Activated T-cell treated with anti-CD3 and anti-CD28 coated beads, Interleukin-2, amount 50 U/mL, for 24 hours (primary cell): ENCODE measurements at regions not wholly inside any gene's neighbourhood (a gene's known extent, or its start where the extent isn't known, plus 50 kb on each side); places are given as distances from the start of the nearest gene placed in this dataset.

ENCODE experiments used
- DNase-seq: peaks from one replicate; pipeline ENCODE4 v3.0.0-alpha.2; 2020
- H3K27ac Mint-ChIP-seq: 2 replicates; pipeline ENCODE4 v1.8.0; 2020; ENCODE audit warnings: mild to moderate bottlenecking, mixed read lengths
- H3K27me3 Mint-ChIP-seq: 2 replicates; pipeline ENCODE4 v1.8.0; 2020; ENCODE audit warnings: mixed read lengths
- H3K36me3 Mint-ChIP-seq: 2 replicates; pipeline ENCODE4 v1.8.0; 2020; ENCODE audit warnings: low read depth, mixed read lengths
- H3K4me1 Mint-ChIP-seq: 2 replicates; pipeline ENCODE4 v1.8.0; 2020; ENCODE audit warnings: low read depth, mixed read lengths
- H3K4me3 Mint-ChIP-seq: 2 replicates; pipeline ENCODE4 v1.8.0; 2020; ENCODE audit warnings: mild to moderate bottlenecking, moderate library complexity, mixed read lengths
- H3K9me3 Mint-ChIP-seq: 2 replicates; pipeline ENCODE4 v1.8.0; 2020; ENCODE audit warnings: mixed read lengths

GRCh38 chr3:83034806-83035703 is 1273.6 kb upstream of the GBE1 start:
- Mint-ChIP-seq H3K4me1 (no peaks in the 10 kb centered on the region), H3K27ac (no peak overlapping the region), H3K9me3 (peaks cover 15% of the 10 kb centered on the region), H3K4me3 (no peak overlapping the region), H3K27me3 (no peaks in the 10 kb centered on the region), H3K36me3 (no peaks in the 10 kb centered on the region)
- no peak for DNase-seq

- H3K9me3 Mint-ChIP-seq = peaks cover 12% of the 10 kb centered on the region
- no peak overlapping the region for H3K4me3 Mint-ChIP-seq
- H3K36me3 Mint-ChIP-seq = no peaks in the 10 kb centered on the region
- DNase-seq = no peak
- no peak overlapping the region for H3K27ac Mint-ChIP-seq
- no peaks in the 10 kb centered on the region for H3K4me1 Mint-ChIP-seq
- no peaks in the 10 kb centered on the region for H3K27me3 Mint-ChIP-seq
Measured at GRCh38 chr3:83033133-83033532, 1271.7 kb upstream of the GBE1 start.

DNA sequence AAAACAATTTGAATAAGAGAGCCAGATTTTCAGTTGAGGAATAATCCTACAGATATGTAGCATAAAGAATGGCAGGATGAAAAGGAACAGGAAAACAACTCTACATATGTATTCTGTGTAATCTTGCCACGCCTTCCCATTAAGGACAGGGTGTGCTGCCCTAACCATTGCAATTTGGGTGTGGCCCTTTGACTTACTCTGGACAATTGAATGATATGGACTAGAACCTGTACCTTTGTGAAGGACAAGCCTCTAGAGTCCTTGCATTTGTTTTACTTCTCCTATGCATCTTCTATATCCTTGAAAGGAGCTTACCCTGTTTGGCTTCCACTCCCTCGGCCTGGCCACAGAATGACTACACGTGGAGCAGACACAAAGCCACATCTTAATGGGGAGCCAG is 1261.6 kb upstream of the GBE1 start:
- Mint-ChIP-seq H3K27me3 (no peaks in the 10 kb centered on the region), H3K27ac (no peak overlapping the region), H3K4me1 (no peaks in the 10 kb centered on the region), H3K4me3 (no peak overlapping the region), H3K36me3 (no peaks in the 10 kb centered on the region), H3K9me3 (peaks cover 6% of the 10 kb centered on the region)
- no peak for DNase-seq

DNA sequence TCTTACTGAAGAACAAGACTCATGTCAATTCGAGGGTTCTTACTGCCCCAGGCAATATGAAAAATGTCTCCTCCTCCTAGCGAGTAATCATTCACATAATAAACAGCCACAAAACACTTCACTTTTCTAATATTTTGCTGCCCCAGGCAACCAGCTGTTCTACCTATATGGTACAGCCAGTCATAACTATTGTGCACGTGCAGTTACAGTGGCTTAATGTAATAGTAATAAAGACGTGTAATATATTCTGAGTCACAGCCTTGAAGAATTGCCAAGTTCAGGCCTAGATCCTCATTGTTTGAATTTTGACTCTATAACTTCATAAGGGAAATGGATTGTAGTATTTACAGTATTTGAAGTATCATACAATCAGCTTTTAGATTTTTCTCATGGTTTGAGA is 1250.0 kb upstream of the GBE1 start:
- Mint-ChIP-seq H3K27me3 (no peaks in the 10 kb centered on the region), H3K27ac (no peak overlapping the region), H3K36me3 (no peaks in the 10 kb centered on the region), H3K9me3 (no peaks in the 10 kb centered on the region), H3K4me1 (no peaks in the 10 kb centered on the region), H3K4me3 (no peak overlapping the region)
- no peak for DNase-seq

DNA sequence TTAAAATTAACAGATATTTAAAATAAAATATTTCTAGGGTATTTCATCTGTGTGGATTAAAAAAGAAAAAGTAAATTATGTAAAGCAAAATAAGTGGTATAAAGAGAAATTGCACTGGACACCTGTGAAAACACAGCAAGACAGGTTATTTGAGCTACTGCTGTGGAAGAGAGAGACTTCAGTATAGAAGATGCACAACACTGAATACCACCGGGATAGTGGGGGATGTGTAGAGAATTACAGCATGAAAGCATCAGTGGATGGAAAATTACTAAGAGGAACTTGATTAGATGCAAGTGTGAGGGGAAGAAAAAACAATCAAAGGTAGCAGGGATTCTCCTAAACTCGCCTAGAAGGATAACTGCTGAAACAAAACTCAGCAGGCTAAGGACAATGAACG is 1242.5 kb upstream of the GBE1 start:
- H3K9me3 Mint-ChIP-seq = peaks cover 10% of the 10 kb centered on the region
- no peaks in the 10 kb centered on the region for H3K36me3 Mint-ChIP-seq
- no peaks in the 10 kb centered on the region for H3K27me3 Mint-ChIP-seq
- H3K4me1 Mint-ChIP-seq = no peaks in the 10 kb centered on the region
- DNase-seq = no peak
- H3K27ac Mint-ChIP-seq = no peak overlapping the region
- H3K4me3 Mint-ChIP-seq = no peak overlapping the region

- DNase-seq = no peak
- peaks cover 12% of the 10 kb centered on the region for H3K9me3 Mint-ChIP-seq
- H3K36me3 Mint-ChIP-seq = no peaks in the 10 kb centered on the region
- H3K27me3 Mint-ChIP-seq = no peaks in the 10 kb centered on the region
- no peak overlapping the region for H3K27ac Mint-ChIP-seq
- H3K4me3 Mint-ChIP-seq = no peak overlapping the region
- H3K4me1 Mint-ChIP-seq = no peaks in the 10 kb centered on the region
Measured at GRCh38 chr3:83002869-83003445, 1241.5 kb upstream of the GBE1 start.

DNA sequence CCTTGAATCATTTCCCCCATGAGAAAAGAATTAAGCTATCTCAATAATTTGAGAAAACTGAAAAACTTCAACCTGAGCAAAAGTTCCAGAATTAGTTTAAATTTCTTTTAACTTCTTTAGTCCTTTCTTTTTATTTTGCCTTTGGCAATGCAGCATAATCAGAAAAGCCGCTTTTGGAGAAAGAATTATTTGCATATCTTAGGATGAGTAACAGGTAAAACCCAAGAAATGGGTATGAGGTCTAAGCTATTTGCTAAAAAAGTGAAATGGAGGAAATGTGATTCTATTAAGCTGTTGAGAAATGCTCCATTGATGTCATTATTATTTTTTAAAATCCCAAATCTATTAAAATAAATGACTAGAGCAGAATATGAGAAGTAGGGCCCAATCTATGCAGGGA is 1238.3 kb upstream of the GBE1 start:
- Mint-ChIP-seq H3K9me3 (peaks cover 28% of the 10 kb centered on the region), H3K4me3 (no peak overlapping the region), H3K27me3 (no peaks in the 10 kb centered on the region), H3K4me1 (no peaks in the 10 kb centered on the region), H3K36me3 (no peaks in the 10 kb centered on the region), H3K27ac (no peak overlapping the region)
- no peak for DNase-seq

GRCh38 chr3:82978368-82978767 is 1216.9 kb upstream of the GBE1 start:
- H3K36me3 Mint-ChIP-seq = no peaks in the 10 kb centered on the region
- no peak for DNase-seq
- no peak overlapping the region for H3K4me3 Mint-ChIP-seq

GRCh38 chr3:82977871-82978270 is 1216.4 kb upstream of the GBE1 start:
- Mint-ChIP-seq H3K4me3 (no peak overlapping the region), H3K9me3 (peaks cover 33% of the 10 kb centered on the region), H3K4me1 (no peaks in the 10 kb centered on the region), H3K36me3 (no peaks in the 10 kb centered on the region), H3K27me3 (no peaks in the 10 kb centered on the region), H3K27ac (no peak overlapping the region)
- no peak for DNase-seq

More at GRCh38 chr3:82978368-82978767, 1216.9 kb upstream of the GBE1 start:
- Mint-ChIP-seq H3K27ac (no peak overlapping the region), H3K4me1 (no peaks in the 10 kb centered on the region), H3K9me3 (peaks cover 37% of the 10 kb centered on the region), H3K27me3 (no peaks in the 10 kb centered on the region)

DNA sequence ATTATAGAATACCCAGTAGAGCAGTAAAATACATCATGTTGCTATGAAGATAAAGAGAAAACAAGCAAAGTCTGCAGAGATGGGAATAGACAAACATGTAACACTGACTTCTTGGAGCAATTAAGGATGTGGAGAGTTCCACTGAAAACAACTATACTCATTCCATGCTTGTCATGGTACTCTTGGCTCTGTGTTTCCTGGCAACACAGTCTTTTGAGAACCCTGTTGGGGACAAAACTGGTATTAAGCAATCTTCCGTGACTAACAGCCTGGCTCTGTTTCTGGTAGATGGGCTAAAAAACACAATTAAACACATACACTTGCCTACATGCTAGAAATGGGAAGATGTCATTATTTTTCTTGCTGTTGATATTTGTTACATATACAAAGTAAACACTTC is 1212.3 kb upstream of the GBE1 start:
- H3K4me1 Mint-ChIP-seq = no peaks in the 10 kb centered on the region
- no peak for DNase-seq
- H3K27ac Mint-ChIP-seq = no peak overlapping the region
- H3K4me3 Mint-ChIP-seq = no peak overlapping the region
- peaks cover 26% of the 10 kb centered on the region for H3K9me3 Mint-ChIP-seq
- H3K36me3 Mint-ChIP-seq = no peaks in the 10 kb centered on the region
- H3K27me3 Mint-ChIP-seq = no peaks in the 10 kb centered on the region

GRCh38 chr3:82960379-82960778 is 1198.9 kb upstream of the GBE1 start:
- H3K4me3 Mint-ChIP-seq = no peak overlapping the region
- no peak for DNase-seq
- peaks cover under 1% of the 10 kb centered on the region for H3K9me3 Mint-ChIP-seq
- no peaks in the 10 kb centered on the region for H3K36me3 Mint-ChIP-seq
- H3K27me3 Mint-ChIP-seq = no peaks in the 10 kb centered on the region
- no peaks in the 10 kb centered on the region for H3K4me1 Mint-ChIP-seq
- no peak overlapping the region for H3K27ac Mint-ChIP-seq

GRCh38 chr3:82957696-82958095 is 1196.3 kb upstream of the GBE1 start:
- DNase-seq = no peak
- no peaks in the 10 kb centered on the region for H3K27me3 Mint-ChIP-seq
- H3K4me3 Mint-ChIP-seq = no peak overlapping the region
- no peak overlapping the region for H3K27ac Mint-ChIP-seq
- H3K4me1 Mint-ChIP-seq = no peaks in the 10 kb centered on the region
- no peaks in the 10 kb centered on the region for H3K36me3 Mint-ChIP-seq
- peaks cover 9% of the 10 kb centered on the region for H3K9me3 Mint-ChIP-seq

- peaks cover 13% of the 10 kb centered on the region for H3K9me3 Mint-ChIP-seq
- no peaks in the 10 kb centered on the region for H3K27me3 Mint-ChIP-seq
- no peak for DNase-seq
- H3K36me3 Mint-ChIP-seq = no peaks in the 10 kb centered on the region
- no peak overlapping the region for H3K4me3 Mint-ChIP-seq
- no peaks in the 10 kb centered on the region for H3K4me1 Mint-ChIP-seq
- no peak overlapping the region for H3K27ac Mint-ChIP-seq
Measured at GRCh38 chr3:82957079-82957478, 1195.6 kb upstream of the GBE1 start.

DNA sequence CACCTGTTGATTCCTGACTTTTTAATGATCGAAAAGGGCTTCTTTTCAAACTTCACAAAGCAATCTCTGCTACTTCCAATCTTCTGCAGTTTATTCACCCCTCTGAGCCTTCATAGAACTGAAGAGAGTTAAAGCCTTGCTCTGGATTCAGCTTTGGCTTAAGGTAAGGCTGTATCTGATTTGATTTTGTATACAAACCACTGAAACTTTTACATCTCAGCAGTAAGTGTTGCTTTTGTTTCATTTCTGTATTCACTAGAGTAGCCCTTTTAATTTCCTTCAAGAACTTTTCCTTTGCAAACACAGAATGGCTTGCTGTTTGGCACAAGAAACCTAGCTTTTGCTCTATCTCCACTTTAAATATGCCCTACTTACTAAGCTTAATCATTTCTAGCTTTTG is 1193.0 kb upstream of the GBE1 start:
- DNase-seq = no peak
- Mint-ChIP-seq H3K9me3 (peaks cover 13% of the 10 kb centered on the region), H3K4me3 (no peak overlapping the region), H3K27me3 (no peaks in the 10 kb centered on the region), H3K36me3 (no peaks in the 10 kb centered on the region), H3K4me1 (no peaks in the 10 kb centered on the region), H3K27ac (no peak overlapping the region)

DNA sequence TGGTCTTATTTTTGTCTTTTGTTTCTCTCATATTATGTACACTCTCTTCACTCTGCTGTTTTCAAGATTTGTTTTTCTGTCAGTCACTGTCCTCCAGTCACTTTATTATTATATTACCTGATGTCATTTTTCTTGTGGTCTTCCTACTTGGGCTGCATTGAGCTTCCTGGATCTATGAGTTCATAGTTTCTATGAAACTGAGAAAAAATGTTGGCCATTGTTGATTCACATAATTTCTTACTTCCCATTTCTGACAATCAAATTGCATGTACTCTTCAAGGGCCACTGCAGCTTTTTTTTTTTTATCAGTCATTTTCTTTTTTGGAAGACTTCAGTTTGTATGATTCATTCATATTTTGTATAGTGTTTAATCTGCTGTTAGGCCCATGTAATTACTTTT is 1180.6 kb upstream of the GBE1 start:
- Mint-ChIP-seq H3K9me3 (peaks cover 14% of the 10 kb centered on the region), H3K4me3 (no peak overlapping the region), H3K27ac (no peak overlapping the region)

More for the DNA sequence above, 1180.6 kb upstream of the GBE1 start:
- DNase-seq = no peak
- Mint-ChIP-seq H3K36me3 (no peaks in the 10 kb centered on the region), H3K4me1 (no peaks in the 10 kb centered on the region), H3K27me3 (no peaks in the 10 kb centered on the region)
